Body of pancreas (tissue), 4 donors: ENCODE measurements at regions not wholly inside any gene's neighbourhood (a gene's known extent, or its start where the extent isn't known, plus 50 kb on each side); places are given as distances from the start of the nearest gene placed in this dataset.

ENCODE experiments used
- ATAC-seq: fragments of 150-250 bp; one replicate; pipeline ENCODE4 v1.9.1; 2016
- DNase-seq, 4 donors: peaks; one replicate each; pipeline ENCODE4 v3.0.0-alpha.2; 2019
- H3K27ac ChIP-seq, 4 donors: fragments of 200-600 bp; sonication (generic); 1 replicate in 3 of 4; 2 replicates in 1 of 4; pipeline versions ENCODE4 v1.5.1 to v1.6.1; 2016 to 2019; ENCODE audit warnings: mild to moderate bottlenecking in 1 of 4, mixed read lengths in 1 of 4, moderate library complexity in 1 of 4
- H3K27me3 ChIP-seq, 2 donors: fragments of 200-600 bp; sonication (generic); one replicate each; pipeline ENCODE4 v1.6.0; 2016; ENCODE audit warnings: mild to moderate bottlenecking in 1 of 2
- H3K36me3 ChIP-seq, 2 donors: fragments of 200-600 bp; sonication (generic); replicated peaks in 1 of 2; 2 replicates each; pipeline ENCODE4 v1.5.1; 2016; ENCODE audit warnings: low read depth in 2 of 2; ENCODE audit not compliant: insufficient read depth in 1 of 2
- H3K4me1 ChIP-seq: fragments of 200-600 bp; sonication (generic); one replicate; pipeline ENCODE4 v1.6.0; 2016
- H3K4me3 ChIP-seq, 2 donors: fragments of 200-600 bp; sonication (generic); 1 replicate in 1 of 2; 2 replicates in 1 of 2; pipeline ENCODE4 v1.5.1; 2016 to 2019
- H3K9me3 ChIP-seq, 3 donors: fragments of 200-600 bp; sonication (generic); 1 replicate in 2 of 3; 2 replicates in 1 of 3; pipeline ENCODE4 v1.5.1; 2016
- POLR2A ChIP-seq, 3 donors: fragments of 450-650 bp; IDR thresholded peaks; one replicate each; pipeline ENCODE4 v1.6.1; 2016; ENCODE audit warnings: antibody characterized with exemption in 3 of 3, mild to moderate bottlenecking in 2 of 3
- WGBS, 2 donors: methylation state at CpG; one replicate each; pipeline ENCODE4 v1.1.5; 2017; 5-methylcytosine and 5-hydroxymethylcytosine counted together
- intact Hi-C: fragments of 100-400 bp; cut with DNase I; formaldehyde crosslinking; loops from one replicate; pipeline ENCODE4 v1.15.1; 2023
- TF ChIP-seq, protein P1 (sequence below), 7 experiments: fragments of 450-650 bp in 4 of 7; fragments of 200-600 bp in 3 of 7; sonication (generic) in 3 of 7; IDR thresholded peaks; one replicate each; pipeline ENCODE4 v1.5.1; 2016 to 2019; ENCODE audit warnings: antibody characterized with exemption in 7 of 7

DNA sequence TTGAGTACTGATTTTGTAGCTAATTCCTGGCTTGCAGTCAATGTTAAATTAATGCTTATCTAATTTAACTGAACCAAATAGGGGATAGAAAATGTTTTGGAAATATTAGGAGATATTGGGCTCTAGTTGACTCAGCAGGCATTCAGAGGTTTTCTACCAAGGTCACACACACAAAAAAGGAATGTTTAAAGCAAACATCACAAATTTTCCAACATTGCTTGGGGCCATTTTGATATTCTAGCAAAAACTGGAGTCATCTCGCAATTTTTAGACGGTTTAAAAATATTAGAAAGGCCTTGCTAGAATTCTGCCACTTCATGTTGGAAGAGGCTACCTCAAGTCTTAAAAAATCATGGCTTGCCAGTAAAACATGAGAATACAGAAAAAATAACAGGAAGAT, 2082.1 kb upstream of the RAG2 start:
- no peaks in the 10 kb centered on the region for H3K9me3 ChIP-seq
- intact Hi-C loops: no loop called here
- H3K27me3 ChIP-seq: no peaks in the 10 kb centered on the region
- H3K36me3 ChIP-seq: no peaks in the 10 kb centered on the region
- no peak for TF ChIP-seq POLR2A (IDR thresholded peaks at IDR 0.05)
- TF ChIP-seq, protein P1, sequence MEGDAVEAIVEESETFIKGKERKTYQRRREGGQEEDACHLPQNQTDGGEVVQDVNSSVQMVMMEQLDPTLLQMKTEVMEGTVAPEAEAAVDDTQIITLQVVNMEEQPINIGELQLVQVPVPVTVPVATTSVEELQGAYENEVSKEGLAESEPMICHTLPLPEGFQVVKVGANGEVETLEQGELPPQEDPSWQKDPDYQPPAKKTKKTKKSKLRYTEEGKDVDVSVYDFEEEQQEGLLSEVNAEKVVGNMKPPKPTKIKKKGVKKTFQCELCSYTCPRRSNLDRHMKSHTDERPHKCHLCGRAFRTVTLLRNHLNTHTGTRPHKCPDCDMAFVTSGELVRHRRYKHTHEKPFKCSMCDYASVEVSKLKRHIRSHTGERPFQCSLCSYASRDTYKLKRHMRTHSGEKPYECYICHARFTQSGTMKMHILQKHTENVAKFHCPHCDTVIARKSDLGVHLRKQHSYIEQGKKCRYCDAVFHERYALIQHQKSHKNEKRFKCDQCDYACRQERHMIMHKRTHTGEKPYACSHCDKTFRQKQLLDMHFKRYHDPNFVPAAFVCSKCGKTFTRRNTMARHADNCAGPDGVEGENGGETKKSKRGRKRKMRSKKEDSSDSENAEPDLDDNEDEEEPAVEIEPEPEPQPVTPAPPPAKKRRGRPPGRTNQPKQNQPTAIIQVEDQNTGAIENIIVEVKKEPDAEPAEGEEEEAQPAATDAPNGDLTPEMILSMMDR (IDR thresholded peaks at IDR 0.05): no peak
- DNase-seq: no peak
- no peak for ATAC-seq
- H3K4me3 ChIP-seq: no peak overlapping the region
- 71 to 80% methylated on average over 2 of the region's 2 CpGs for WGBS, 2 donors
- H3K27ac ChIP-seq: no peak overlapping the region
- no peaks in the 10 kb centered on the region for H3K4me1 ChIP-seq

DNA sequence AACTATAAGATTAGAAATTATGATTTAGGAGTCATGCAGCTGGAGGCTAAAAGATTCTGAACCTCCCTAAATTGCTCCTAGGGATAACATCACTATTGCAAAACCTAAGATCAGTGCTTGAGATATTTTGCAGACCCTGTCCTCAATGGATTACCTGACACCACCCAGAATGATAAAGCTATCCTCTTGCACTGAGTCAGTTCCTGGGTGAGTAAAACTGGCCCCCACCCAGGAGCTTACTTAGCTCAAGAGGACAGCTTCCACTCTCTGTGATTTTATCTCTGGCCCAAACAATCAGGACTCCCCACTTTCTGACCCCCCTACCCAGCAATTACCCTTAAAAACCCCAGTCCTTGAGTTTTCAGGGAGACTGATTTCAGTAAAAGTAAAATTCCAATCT, 2074.4 kb upstream of the RAG2 start:
- H3K9me3 ChIP-seq: no peaks in the 10 kb centered on the region
- no peaks in the 10 kb centered on the region for H3K4me1 ChIP-seq
- H3K36me3 ChIP-seq: no peaks in the 10 kb centered on the region
- DNase-seq (no peak), ATAC-seq (no peak)
- no peak overlapping the region for H3K27ac ChIP-seq
- no peak overlapping the region for H3K4me3 ChIP-seq
- intact Hi-C loops: no loop called here
- H3K27me3 ChIP-seq: no peaks in the 10 kb centered on the region
- TF ChIP-seq POLR2A (IDR thresholded peaks at IDR 0.05): no peak
- TF ChIP-seq, protein P1 (IDR thresholded peaks at IDR 0.05): no peak

DNA sequence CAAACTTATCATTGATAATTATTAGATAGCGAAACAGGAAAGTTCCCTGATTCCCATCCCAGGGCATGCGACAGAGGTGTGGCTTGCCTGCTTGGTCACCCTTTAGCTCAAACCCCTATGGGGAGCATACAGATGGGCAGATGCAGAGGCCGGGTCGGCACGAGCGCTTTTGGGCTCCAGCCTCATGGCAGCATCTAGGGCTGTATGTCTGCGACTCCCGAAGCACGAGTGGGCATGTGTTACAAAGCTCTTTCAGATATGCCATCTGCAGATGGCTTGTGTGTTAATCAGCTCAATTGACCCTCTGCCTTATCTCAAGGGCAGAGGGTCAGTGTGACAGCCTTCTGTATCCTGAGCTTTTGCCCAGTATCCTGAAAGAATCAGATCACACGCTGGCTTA, 2069.3 kb upstream of the RAG2 start:
- Histone ChIP-seq H3K9me3 (no peaks in the 10 kb centered on the region), H3K4me1 (no peaks in the 10 kb centered on the region), H3K4me3 (no peak overlapping the region), H3K27ac (no peak overlapping the region), H3K36me3 (no peaks in the 10 kb centered on the region), H3K27me3 (no peaks in the 10 kb centered on the region)
- no peak for ATAC-seq
- no peak for DNase-seq
- 84 to 92% methylated on average over 10 of the region's 10 CpGs for WGBS, 2 donors
- intact Hi-C loops: no loop called here
- TF ChIP-seq, protein P1 (IDR thresholded peaks at IDR 0.05): no peak
- no peak for TF ChIP-seq POLR2A (IDR thresholded peaks at IDR 0.05)

DNA sequence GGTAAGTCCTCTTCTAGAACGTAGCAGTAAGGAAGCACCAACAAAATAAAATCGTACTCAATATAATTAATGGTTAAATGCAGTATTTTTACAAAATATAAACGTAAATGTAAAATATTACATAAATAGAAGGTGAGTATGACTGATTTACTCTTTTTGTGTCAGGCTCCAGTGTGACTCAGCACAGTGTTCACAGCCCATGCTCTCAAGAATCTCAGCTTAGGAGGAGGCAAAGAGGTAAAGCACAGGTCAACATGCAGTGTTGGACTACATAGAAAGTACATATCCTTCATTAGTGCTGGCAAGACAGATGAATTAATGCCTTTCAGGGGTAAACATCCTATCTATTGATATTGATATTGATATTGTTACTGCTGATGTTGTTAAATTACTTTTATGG, 2050.6 kb upstream of the RAG2 start:
- no peak for TF ChIP-seq POLR2A (IDR thresholded peaks at IDR 0.05)
- TF ChIP-seq, protein P1 (IDR thresholded peaks at IDR 0.05): no peak
- Histone ChIP-seq H3K36me3 (no peaks in the 10 kb centered on the region), H3K27me3 (no peaks in the 10 kb centered on the region), H3K27ac (no peak overlapping the region), H3K4me3 (no peak overlapping the region), H3K9me3 (no peaks in the 10 kb centered on the region), H3K4me1 (no peaks in the 10 kb centered on the region)
- DNase-seq (no peak), ATAC-seq (no peak)
- 40 to 49% methylated on average over 3 of the region's 3 CpGs for WGBS, 2 donors
- intact Hi-C loops: no loop called here

DNA sequence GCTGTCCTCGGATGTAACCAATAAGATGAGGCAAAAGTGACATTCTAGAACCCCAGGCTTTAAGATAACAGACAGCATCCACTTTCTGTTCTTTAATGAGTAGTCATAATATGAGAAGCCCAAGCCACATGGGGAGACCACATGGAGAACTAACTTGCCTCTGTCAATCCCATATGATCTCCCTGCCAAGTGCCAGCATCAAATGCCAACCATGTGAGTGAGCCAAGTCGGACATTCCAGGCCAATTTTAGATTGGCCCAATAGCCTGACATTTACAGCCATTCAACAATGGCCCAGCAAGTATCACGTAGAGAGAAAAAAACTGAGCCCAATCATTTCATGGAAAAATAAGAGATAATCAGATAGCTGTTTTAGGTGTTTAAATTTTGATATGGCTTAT, 2048.3 kb upstream of the RAG2 start:
- Histone ChIP-seq H3K9me3 (no peaks in the 10 kb centered on the region), H3K36me3 (no peaks in the 10 kb centered on the region), H3K27ac (no peak overlapping the region), H3K27me3 (no peaks in the 10 kb centered on the region), H3K4me1 (no peaks in the 10 kb centered on the region), H3K4me3 (no peak overlapping the region)
- WGBS, 2 donors: 53 to 59% methylated on average over 3 of the region's 3 CpGs
- DNase-seq: no peak
- TF ChIP-seq, protein P1 (IDR thresholded peaks at IDR 0.05): no peak
- no peak for TF ChIP-seq POLR2A (IDR thresholded peaks at IDR 0.05)
- intact Hi-C loops: no loop called here
- no peak for ATAC-seq
